ENCODE measurements at regions not wholly inside any gene's neighbourhood (a gene's known extent, or its start where the extent isn't known, plus 50 kb on each side); places are given as distances from the start of the nearest gene placed in this dataset.
"Not testable (repeated sequence)": the region's sequence is repeated elsewhere in the genome, so short reads cannot be mapped to it uniquely, and the experiment has no call there.

DNA sequence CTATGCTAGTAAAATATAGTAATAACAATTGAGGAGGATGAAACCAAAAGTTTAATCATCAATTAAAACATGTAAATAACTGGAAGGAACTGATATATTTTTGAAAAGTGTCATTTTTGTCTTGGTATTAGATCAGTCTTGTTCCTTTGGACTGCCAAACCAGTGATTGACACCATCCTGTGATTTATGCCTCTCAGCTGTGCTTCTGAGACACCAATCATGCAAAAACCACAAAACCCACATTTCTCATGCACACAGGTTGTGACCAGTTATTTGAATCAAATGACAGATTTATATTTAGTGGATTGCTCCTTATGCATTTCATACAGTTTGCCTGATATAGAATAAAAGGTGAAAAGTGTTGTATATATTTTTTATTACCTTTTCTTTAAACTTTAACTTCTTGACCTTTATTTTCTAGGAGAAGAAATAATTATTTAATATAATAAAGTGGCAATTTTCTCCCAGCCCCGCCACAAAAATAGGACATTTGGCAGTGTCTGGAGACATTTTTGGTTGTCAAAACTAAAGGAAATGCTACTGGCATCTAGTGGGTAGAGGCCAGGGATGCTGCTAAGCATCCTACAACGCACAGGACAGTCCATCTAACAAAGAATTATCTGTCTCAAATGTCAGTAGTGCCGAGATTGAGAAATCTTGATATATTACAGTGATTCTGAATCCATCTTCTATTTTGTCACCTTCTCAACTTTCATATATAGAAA is 383.6 kb downstream of the BCKDHB start:
- ChIA-PET CTCF (no interaction called here), POLR2A (no interaction called here)
- no peaks in the 10 kb centered on the region for H3K27me3 ChIP-seq (ENCODE audit: control insufficient read depth, insufficient read depth, low read length)
- no peak for DNase-seq (ENCODE audit: low read depth)
- TF ChIP-seq CTCF (IDR thresholded peaks at IDR 0.05; ENCODE audit: insufficient read depth, low read depth, low read length): no peak
- no peaks in the 10 kb centered on the region for H3K36me3 ChIP-seq (ENCODE audit: control insufficient read depth, insufficient read depth, low read length)
- no peak overlapping the region for H3K4me3 ChIP-seq (ENCODE audit: low read depth, low read length)

DNA sequence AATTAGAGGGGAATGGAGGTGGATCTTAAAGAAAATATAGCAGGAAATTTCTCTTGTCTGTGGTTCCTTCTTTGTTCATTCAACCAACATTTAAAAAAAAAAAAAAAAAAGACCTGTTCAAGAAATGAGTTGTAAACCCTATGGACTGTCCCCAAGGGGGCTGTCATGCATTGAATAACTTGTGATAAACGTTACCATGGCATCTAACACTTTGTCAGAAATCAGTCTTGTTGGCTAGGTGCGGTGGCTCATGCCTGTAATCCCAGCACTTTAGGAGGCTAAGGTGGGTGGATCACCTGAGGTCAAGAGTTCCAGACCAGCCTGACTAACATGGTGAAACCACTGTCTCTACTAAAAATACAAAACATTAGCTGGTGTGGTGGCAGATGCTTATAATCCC is 381.7 kb downstream of the BCKDHB start:
- no peak for DNase-seq (ENCODE audit: low read depth)

GRCh38 chr6:80485494-80485893 is 379.0 kb downstream of the BCKDHB start:
- DNase-seq (ENCODE audit: low read depth); CTCF ChIA-PET; H3K27me3 ChIP-seq (ENCODE audit: control insufficient read depth, insufficient read depth, low read length); H3K4me3 ChIP-seq (ENCODE audit: low read depth, low read length); H3K36me3 ChIP-seq (ENCODE audit: control insufficient read depth, insufficient read depth, low read length); POLR2A ChIA-PET: not testable (repeated sequence)

More for the DNA sequence above, 381.7 kb downstream of the BCKDHB start:
- Histone ChIP-seq H3K4me3 (ENCODE audit: low read depth, low read length) (no peak overlapping the region), H3K27me3 (ENCODE audit: control insufficient read depth, insufficient read depth, low read length) (no peaks in the 10 kb centered on the region), H3K36me3 (ENCODE audit: control insufficient read depth, insufficient read depth, low read length) (no peaks in the 10 kb centered on the region)
- POLR2A ChIA-PET: no interaction called here
- CTCF ChIA-PET: no interaction called here
- TF ChIP-seq CTCF (IDR thresholded peaks at IDR 0.05; ENCODE audit: insufficient read depth, low read depth, low read length): no peak

- POLR2A ChIA-PET: no interaction called here
- TF ChIP-seq CTCF (IDR thresholded peaks at IDR 0.05; ENCODE audit: insufficient read depth, low read depth, low read length): no peak
- CTCF ChIA-PET: no interaction called here
These were observed 375.6 kb downstream of the BCKDHB start for GRCh38 chr6:80482056-80482455.

DNA sequence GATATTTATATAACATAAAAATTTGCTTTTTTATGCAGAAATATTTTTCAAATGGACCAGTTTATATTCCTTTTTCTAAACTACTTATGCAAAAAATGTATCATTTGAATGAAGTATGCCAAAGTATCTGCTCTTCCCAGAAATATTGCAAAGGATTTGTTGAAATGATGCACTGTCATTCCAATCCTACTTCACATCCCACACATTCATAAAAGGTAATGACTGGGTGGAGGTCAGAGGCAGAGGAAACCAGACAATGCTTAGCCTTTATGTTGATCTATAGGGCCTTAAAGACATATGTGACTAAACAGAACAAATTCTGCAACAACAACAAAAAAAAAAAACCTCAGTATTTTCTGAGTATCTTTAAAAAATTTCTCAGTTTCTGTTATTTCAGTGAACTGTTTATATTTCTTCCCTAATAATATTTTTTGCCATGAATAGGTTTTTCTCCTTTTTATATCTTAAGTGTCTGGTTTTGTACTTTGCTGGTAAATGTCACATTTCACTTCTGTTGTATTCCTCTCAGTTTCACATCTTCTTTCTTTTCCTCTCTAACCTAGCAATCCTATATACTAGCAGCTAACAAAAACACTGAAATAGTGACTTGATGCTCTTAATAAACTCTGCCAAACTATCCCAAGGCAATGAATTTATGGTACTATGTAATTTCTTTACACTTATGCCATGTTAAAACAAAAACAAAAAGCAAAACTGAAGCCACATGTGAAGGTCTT is 374.1 kb downstream of the BCKDHB start:
- H3K27me3 ChIP-seq (ENCODE audit: control insufficient read depth, insufficient read depth, low read length): no peaks in the 10 kb centered on the region
- no peaks in the 10 kb centered on the region for H3K36me3 ChIP-seq (ENCODE audit: control insufficient read depth, insufficient read depth, low read length)
- DNase-seq (ENCODE audit: low read depth): no peak
- POLR2A ChIA-PET: no interaction called here
- no peak for TF ChIP-seq CTCF (IDR thresholded peaks at IDR 0.05; ENCODE audit: insufficient read depth, low read depth, low read length)
- H3K4me3 ChIP-seq (ENCODE audit: low read depth, low read length): no peak overlapping the region
- CTCF ChIA-PET: no interaction called here

More at GRCh38 chr6:80482056-80482455, 375.6 kb downstream of the BCKDHB start:
- H3K27me3 ChIP-seq (ENCODE audit: control insufficient read depth, insufficient read depth, low read length): no peaks in the 10 kb centered on the region
- no peak for DNase-seq (ENCODE audit: low read depth)
- no peak overlapping the region for H3K4me3 ChIP-seq (ENCODE audit: low read depth, low read length)
- no peaks in the 10 kb centered on the region for H3K36me3 ChIP-seq (ENCODE audit: control insufficient read depth, insufficient read depth, low read length)
